Fibroblast of villous mesenchyme (primary cell): ENCODE measurements at regions not wholly inside any gene's neighbourhood (a gene's known extent, or its start where the extent isn't known, plus 50 kb on each side); places are given as distances from the start of the nearest gene placed in this dataset.

Experiments used
- DNase-seq: peaks from one replicate; pipeline ENCODE4 v3.0.0-alpha.2; 2010; ENCODE audit warnings: low read depth
- H3K4me3 ChIP-seq: 2 replicates; pipeline ENCODE4 v1.5.1; 2011; ENCODE audit warnings: low read depth, mild to moderate bottlenecking, low read length
- CTCF ChIP-seq: IDR thresholded peaks from 2 replicates; pipeline ENCODE4 v1.5.1; 2012; ENCODE audit warnings: low read depth, mild to moderate bottlenecking, low read length; ENCODE audit not compliant: insufficient read depth

GRCh38 chr4:42315231-42315630, 82.1 kb upstream of the SHISA3 start:
- DNase-seq: no peak
- no peak for TF ChIP-seq CTCF
- H3K4me3 ChIP-seq: no peak overlapping the region

DNA sequence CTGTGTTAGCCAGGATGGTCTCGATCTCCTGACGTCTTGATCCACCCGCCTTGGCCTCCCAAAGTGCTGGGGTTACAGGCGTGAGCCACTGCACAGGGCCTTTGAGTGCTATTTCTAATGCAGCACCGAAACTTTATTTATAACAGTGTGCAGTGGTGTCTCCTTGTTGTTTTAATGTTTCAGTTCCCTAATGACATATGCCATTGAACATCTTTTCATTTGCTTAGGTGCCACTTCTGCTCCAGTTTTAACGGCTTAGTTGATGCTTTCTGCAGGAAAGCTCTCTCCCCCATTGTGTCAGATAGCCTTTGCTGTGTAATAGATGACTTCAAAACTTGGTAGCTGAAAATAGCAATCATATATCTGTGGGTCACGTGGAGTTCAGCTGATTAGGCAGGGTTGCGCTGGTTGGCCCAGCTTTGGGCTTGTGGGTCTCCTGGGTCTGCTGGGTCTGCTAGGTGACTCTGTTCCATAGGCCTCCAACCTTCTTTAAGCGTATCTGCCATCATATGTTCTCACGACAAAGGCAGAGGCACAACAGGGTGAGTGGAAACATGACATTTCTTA, 76.4 kb upstream of the SHISA3 start:
- no peak for DNase-seq
- no peak overlapping the region for H3K4me3 ChIP-seq
- TF ChIP-seq CTCF: no peak

DNA sequence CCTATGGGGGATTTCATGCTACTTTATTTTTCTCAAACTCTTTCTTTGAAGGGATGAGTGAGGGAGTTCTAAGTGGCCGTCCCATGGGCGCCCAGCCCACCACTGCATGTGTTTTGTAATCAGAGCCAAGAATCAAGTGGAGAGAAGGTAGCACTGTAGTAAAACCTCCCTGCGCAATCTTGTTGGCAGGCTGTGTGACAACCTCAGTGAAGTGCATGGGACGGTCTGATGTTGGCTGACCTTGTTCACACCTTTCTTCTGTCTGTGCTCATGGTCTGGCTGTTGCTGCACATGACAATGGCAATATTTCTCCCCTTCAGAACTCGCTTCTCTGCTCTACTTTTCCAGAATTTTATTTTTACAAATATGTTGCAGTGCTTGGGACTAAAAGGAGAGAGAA, 71.2 kb upstream of the SHISA3 start:
- H3K4me3 ChIP-seq: no peak overlapping the region
- DNase-seq: no peak

DNA sequence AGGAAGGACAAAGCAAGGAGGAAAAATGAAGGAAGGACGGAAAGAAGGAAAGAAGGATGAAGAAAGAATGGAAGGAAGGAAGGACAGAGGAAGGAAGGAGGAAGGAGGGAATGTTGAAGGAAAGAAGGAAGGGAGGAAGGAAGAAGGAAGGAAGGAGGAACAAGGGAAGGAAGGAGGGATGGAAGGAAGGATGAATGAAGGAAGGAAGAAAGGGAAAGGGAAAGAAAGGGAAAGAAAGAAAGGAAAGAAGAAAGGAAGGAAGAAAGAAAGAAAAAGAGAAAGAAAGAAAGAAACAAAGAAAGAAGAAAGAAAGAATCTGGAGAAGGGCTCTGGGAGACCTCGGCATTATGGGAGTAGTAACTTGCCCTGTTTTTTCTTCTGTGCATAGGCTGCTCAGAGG, 70.8 kb upstream of the SHISA3 start:
- TF ChIP-seq CTCF: no peak

More for the DNA sequence above, 71.2 kb upstream of the SHISA3 start:
- TF ChIP-seq CTCF: no peak

GRCh38 chr4:42327323-42327722, 70.0 kb upstream of the SHISA3 start:
- H3K4me3 ChIP-seq: no peak overlapping the region
- peak; percentile 8 for DNase-seq
- no peak for TF ChIP-seq CTCF

More for the DNA sequence above, 70.8 kb upstream of the SHISA3 start:
- DNase-seq: no peak
- no peak overlapping the region for H3K4me3 ChIP-seq

DNA sequence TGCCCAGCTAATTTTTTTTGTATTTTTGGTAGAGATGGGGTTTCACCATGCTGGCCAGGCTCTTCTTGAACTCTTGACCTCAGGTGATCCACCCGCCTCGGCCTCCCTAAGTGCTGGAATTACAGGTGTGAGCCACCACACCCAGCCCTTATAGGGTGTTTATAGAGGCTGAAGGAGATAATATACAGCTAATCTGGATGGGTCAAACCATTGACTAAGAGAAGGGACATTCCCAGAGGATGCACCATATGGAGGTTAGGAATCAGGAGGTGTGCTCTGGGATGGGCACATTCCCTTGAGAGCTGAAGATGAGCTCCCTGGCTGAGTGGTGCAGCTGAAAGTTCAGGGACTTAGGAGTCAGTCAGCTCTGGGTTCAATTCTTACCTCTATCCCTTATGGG, 68.3 kb upstream of the SHISA3 start:
- DNase-seq: no peak
- no peak for TF ChIP-seq CTCF
- H3K4me3 ChIP-seq: no peak overlapping the region

DNA sequence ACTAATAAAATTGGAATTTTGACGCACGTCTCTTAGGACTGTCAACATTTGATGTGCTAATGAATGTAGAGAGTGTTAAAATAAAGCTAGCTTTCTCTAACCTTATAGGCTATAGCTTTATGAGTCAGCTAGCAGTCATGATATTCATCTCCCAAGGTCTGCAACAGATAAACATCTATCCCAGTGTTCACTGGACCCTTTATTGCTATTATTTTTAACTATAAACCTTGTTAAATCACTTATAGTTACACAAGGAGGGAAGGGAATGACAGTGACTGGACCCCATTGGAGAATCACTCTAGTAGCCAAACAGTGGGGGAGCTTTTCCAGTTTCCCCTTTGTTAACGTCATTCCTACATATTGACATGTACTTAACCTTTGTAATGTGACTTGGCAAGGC, 67.9 kb upstream of the SHISA3 start:
- no peak for TF ChIP-seq CTCF
- peak; percentile 18 for DNase-seq

More for the DNA sequence above, 67.9 kb upstream of the SHISA3 start:
- H3K4me3 ChIP-seq: no peak overlapping the region
